Activated T-cell treated with anti-CD3 and anti-CD28 coated beads, Interleukin-2, amount 50 U/mL, for 24 hours (primary cell): ENCODE measurements at regions not wholly inside any gene's neighbourhood (a gene's known extent, or its start where the extent isn't known, plus 50 kb on each side); places are given as distances from the start of the nearest gene placed in this dataset.

Experiments
- DNase-seq: peaks from one replicate; pipeline ENCODE4 v3.0.0-alpha.2; 2020
- H3K27ac Mint-ChIP-seq: 2 replicates; pipeline ENCODE4 v1.8.0; 2020; ENCODE audit warnings: mild to moderate bottlenecking, mixed read lengths
- H3K27me3 Mint-ChIP-seq: 2 replicates; pipeline ENCODE4 v1.8.0; 2020; ENCODE audit warnings: mixed read lengths
- H3K36me3 Mint-ChIP-seq: 2 replicates; pipeline ENCODE4 v1.8.0; 2020; ENCODE audit warnings: low read depth, mixed read lengths
- H3K4me1 Mint-ChIP-seq: 2 replicates; pipeline ENCODE4 v1.8.0; 2020; ENCODE audit warnings: low read depth, mixed read lengths
- H3K4me3 Mint-ChIP-seq: 2 replicates; pipeline ENCODE4 v1.8.0; 2020; ENCODE audit warnings: mild to moderate bottlenecking, moderate library complexity, mixed read lengths
- H3K9me3 Mint-ChIP-seq: 2 replicates; pipeline ENCODE4 v1.8.0; 2020; ENCODE audit warnings: mixed read lengths

- H3K27ac Mint-ChIP-seq: no peak overlapping the region
- H3K36me3 Mint-ChIP-seq: no peaks in the 10 kb centered on the region
- H3K4me3 Mint-ChIP-seq: no peak overlapping the region
- H3K27me3 Mint-ChIP-seq: no peaks in the 10 kb centered on the region
- H3K4me1 Mint-ChIP-seq: no peaks in the 10 kb centered on the region
- no peak for DNase-seq
- H3K9me3 Mint-ChIP-seq: no peaks in the 10 kb centered on the region
Observed at GRCh38 chr18:56021136-56021808, 433.3 kb upstream of the TCF4 start.

GRCh38 chr18:56019908-56020307 lies 431.9 kb upstream of the TCF4 start:
- Mint-ChIP-seq H3K4me1 (no peaks in the 10 kb centered on the region), H3K27me3 (no peaks in the 10 kb centered on the region), H3K36me3 (no peaks in the 10 kb centered on the region), H3K27ac (no peak overlapping the region), H3K9me3 (no peaks in the 10 kb centered on the region), H3K4me3 (no peak overlapping the region)
- DNase-seq: no peak

GRCh38 chr18:56019156-56019555 lies 431.2 kb upstream of the TCF4 start:
- Mint-ChIP-seq H3K9me3 (no peaks in the 10 kb centered on the region), H3K36me3 (no peaks in the 10 kb centered on the region), H3K4me3 (no peak overlapping the region), H3K4me1 (no peaks in the 10 kb centered on the region), H3K27me3 (no peaks in the 10 kb centered on the region), H3K27ac (no peak overlapping the region)
- DNase-seq: no peak

- H3K27ac Mint-ChIP-seq: no peak overlapping the region
- no peak for DNase-seq
- H3K27me3 Mint-ChIP-seq: no peaks in the 10 kb centered on the region
- H3K4me1 Mint-ChIP-seq: no peaks in the 10 kb centered on the region
- H3K9me3 Mint-ChIP-seq: peaks cover 22% of the 10 kb centered on the region
- H3K4me3 Mint-ChIP-seq: no peak overlapping the region
- H3K36me3 Mint-ChIP-seq: no peaks in the 10 kb centered on the region
Observed at GRCh38 chr18:56009411-56009810, 421.4 kb upstream of the TCF4 start.

DNA sequence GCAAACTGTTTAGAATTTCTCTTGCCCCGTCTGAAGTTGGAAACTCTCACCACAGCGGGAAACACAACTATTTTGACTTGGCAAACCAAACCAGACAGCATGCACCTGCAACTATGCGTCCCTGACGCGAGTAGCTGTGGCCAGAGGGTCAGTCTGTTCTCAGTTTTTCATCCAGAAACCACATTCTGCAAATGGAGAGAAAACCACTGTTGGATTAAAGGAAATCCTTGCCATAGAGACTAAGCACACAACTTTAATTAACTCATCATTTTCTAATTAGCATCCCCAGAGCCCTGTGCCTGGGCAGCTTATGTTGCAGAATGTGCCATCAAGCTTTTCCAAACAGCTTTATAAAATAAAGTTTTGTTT lies 415.7 kb upstream of the TCF4 start:
- Mint-ChIP-seq H3K36me3 (no peaks in the 10 kb centered on the region), H3K27me3 (no peaks in the 10 kb centered on the region), H3K4me3 (no peak overlapping the region), H3K9me3 (peaks cover 2% of the 10 kb centered on the region), H3K27ac (no peak overlapping the region), H3K4me1 (no peaks in the 10 kb centered on the region)
- DNase-seq: no peak

DNA sequence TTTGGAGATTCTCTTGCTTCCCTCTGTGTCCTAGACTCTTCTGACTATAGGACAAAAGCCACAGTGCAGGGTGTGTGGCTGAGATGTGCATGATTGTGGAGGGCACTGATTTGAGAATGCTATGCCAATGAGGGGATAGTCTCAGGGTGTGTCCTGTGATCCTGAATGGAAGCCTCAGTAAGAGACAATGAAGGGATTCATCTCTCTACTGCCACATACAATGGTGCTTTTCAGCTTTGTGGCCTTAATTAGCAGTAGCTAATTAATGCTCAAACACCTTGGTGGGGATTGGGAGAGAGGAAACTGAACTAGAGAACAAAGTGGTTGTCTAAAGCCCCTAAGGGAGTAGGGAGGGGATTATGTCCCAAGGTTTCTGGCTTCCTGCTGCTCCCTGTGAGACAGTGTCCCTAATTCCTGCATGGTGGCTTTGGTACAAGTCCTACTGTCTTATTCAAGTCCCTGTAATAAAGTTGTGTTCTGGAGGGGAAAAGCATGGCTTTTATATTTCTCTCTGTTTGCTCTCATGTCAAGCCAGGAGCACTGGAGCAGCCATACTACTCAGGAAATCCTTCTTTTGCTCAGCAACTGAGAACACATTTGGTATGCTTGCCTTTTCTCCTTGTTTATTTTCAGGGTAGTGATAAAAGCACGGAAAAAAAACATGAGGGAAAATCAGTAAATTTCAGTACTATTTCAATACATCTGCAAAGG lies 415.2 kb upstream of the TCF4 start:
- no peaks in the 10 kb centered on the region for H3K4me1 Mint-ChIP-seq
- DNase-seq: no peak
- H3K9me3 Mint-ChIP-seq: peaks cover 2% of the 10 kb centered on the region
- H3K4me3 Mint-ChIP-seq: no peak overlapping the region
- no peaks in the 10 kb centered on the region for H3K27me3 Mint-ChIP-seq
- no peak overlapping the region for H3K27ac Mint-ChIP-seq
- H3K36me3 Mint-ChIP-seq: no peaks in the 10 kb centered on the region

- Mint-ChIP-seq H3K27ac (no peak overlapping the region), H3K36me3 (no peaks in the 10 kb centered on the region), H3K9me3 (peaks cover 2% of the 10 kb centered on the region), H3K4me3 (no peak overlapping the region), H3K4me1 (no peaks in the 10 kb centered on the region), H3K27me3 (no peaks in the 10 kb centered on the region)
- no peak for DNase-seq
Observed at GRCh38 chr18:56001576-56001975, 413.6 kb upstream of the TCF4 start.

DNA sequence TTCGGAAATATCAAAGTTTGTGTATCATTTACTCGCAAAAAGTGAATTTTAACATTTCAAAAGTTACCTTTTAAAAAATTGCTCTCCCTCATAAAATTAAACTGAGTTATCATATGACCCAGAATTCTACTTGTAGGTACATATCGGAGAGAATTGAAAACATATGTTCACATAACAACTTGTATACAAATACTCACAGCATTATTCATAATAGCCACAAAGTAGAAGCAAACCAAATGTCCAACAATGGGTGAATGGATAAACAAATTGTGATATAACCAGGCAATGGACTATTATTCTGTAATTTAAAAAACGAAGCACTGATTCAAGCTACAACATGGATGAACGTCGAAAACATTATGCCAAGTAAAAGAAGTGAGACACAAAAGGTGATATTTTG lies 412.0 kb upstream of the TCF4 start:
- Mint-ChIP-seq H3K9me3 (no peaks in the 10 kb centered on the region), H3K4me3 (no peak overlapping the region), H3K4me1 (no peaks in the 10 kb centered on the region), H3K27me3 (no peaks in the 10 kb centered on the region), H3K27ac (no peak overlapping the region), H3K36me3 (no peaks in the 10 kb centered on the region)
- DNase-seq: no peak

- DNase-seq: no peak
- Mint-ChIP-seq H3K9me3 (no peaks in the 10 kb centered on the region), H3K36me3 (no peaks in the 10 kb centered on the region)
Observed at GRCh38 chr18:55999641-56000040, 411.6 kb upstream of the TCF4 start.

GRCh38 chr18:55998801-55999385 lies 410.9 kb upstream of the TCF4 start:
- Mint-ChIP-seq H3K36me3 (no peaks in the 10 kb centered on the region), H3K4me3 (no peak overlapping the region), H3K9me3 (no peaks in the 10 kb centered on the region), H3K27ac (no peak overlapping the region), H3K4me1 (no peaks in the 10 kb centered on the region), H3K27me3 (no peaks in the 10 kb centered on the region)
- DNase-seq: no peak

More at GRCh38 chr18:55999641-56000040, 411.6 kb upstream of the TCF4 start:
- Mint-ChIP-seq H3K27me3 (no peaks in the 10 kb centered on the region), H3K27ac (no peak overlapping the region), H3K4me3 (no peak overlapping the region), H3K4me1 (no peaks in the 10 kb centered on the region)

DNA sequence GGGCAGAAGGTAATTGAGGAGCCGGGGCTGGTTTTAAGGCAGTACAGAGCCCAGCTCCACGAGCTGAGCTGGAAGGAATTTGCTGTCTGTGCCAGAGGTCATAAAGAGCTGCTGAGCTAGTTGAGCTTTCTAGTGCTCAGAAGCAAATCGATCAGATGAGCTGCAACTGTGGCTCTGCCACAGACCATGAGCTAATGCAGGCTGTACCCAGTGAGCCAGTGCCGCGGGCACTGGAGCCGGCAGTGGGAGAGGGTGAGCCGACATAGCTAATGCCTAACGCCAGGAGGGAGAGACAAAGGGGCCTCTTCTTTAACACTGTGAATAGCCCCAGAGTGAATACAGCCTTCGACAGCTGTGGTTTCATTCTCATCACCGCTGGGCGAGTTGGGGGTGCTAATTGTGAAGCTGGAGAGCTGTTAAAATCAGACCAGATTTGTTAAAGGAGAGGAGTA lies 410.1 kb upstream of the TCF4 start:
- H3K36me3 Mint-ChIP-seq: no peaks in the 10 kb centered on the region
- no peak overlapping the region for H3K27ac Mint-ChIP-seq
- H3K27me3 Mint-ChIP-seq: no peaks in the 10 kb centered on the region
- H3K4me3 Mint-ChIP-seq: no peak overlapping the region
- no peaks in the 10 kb centered on the region for H3K4me1 Mint-ChIP-seq
- H3K9me3 Mint-ChIP-seq: no peaks in the 10 kb centered on the region
- no peak for DNase-seq

DNA sequence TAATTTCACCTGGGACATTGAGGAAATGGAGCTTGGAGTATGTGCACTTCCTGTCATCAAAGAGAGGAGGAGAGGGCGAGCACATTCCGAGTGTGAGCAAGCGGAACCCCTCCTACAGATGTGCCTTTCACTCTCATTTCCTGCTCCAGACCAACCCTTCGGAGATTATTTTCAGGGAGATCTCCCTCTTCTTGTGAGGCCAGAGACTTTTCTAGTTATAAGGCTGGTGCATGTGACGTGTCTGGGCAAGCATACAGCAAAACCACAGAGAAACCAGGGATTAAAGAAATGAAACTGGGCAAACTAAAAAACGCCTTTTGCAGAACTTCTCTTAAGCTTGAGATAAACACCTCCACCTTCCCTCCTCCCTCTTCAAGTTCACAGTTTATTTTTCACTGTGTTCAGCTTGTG lies 409.2 kb upstream of the TCF4 start:
- Mint-ChIP-seq H3K36me3 (no peaks in the 10 kb centered on the region), H3K27ac (no peak overlapping the region), H3K4me1 (no peaks in the 10 kb centered on the region), H3K9me3 (no peaks in the 10 kb centered on the region), H3K27me3 (no peaks in the 10 kb centered on the region), H3K4me3 (no peak overlapping the region)
- no peak for DNase-seq

- no peak overlapping the region for H3K27ac Mint-ChIP-seq
- no peak overlapping the region for H3K4me3 Mint-ChIP-seq
- no peaks in the 10 kb centered on the region for H3K4me1 Mint-ChIP-seq
- no peak for DNase-seq
- H3K27me3 Mint-ChIP-seq: no peaks in the 10 kb centered on the region
- H3K9me3 Mint-ChIP-seq: no peaks in the 10 kb centered on the region
- no peaks in the 10 kb centered on the region for H3K36me3 Mint-ChIP-seq
Observed at GRCh38 chr18:55996717-55997116, 408.7 kb upstream of the TCF4 start.

DNA sequence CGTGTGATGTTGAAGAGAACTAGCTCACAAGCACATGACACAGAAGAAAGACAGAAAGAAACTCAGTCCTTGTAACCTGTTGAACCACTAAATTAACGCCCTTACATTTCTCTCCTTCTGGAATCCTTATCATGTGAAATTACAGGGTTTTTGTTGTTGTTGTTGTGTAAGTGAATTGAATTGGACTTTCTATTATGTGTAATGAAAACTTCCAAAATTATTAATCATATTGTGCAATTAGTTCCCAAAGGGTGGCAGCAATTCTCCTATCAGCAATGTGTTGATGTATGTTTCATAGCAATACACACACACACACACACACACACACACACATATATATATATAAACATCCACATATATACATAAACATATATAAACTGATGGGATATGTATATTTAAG lies 402.2 kb upstream of the TCF4 start:
- DNase-seq: no peak
- H3K36me3 Mint-ChIP-seq: no peaks in the 10 kb centered on the region
- no peak overlapping the region for H3K27ac Mint-ChIP-seq
- peaks cover 14% of the 10 kb centered on the region for H3K9me3 Mint-ChIP-seq
- H3K4me1 Mint-ChIP-seq: no peaks in the 10 kb centered on the region
- H3K27me3 Mint-ChIP-seq: no peaks in the 10 kb centered on the region
- H3K4me3 Mint-ChIP-seq: no peak overlapping the region

- peaks cover 20% of the 10 kb centered on the region for H3K9me3 Mint-ChIP-seq
- H3K27ac Mint-ChIP-seq: no peak overlapping the region
- no peaks in the 10 kb centered on the region for H3K36me3 Mint-ChIP-seq
- H3K4me3 Mint-ChIP-seq: no peak overlapping the region
- H3K27me3 Mint-ChIP-seq: no peaks in the 10 kb centered on the region
- DNase-seq: no peak
- H3K4me1 Mint-ChIP-seq: no peaks in the 10 kb centered on the region
Observed at GRCh38 chr18:55988537-55988936, 400.5 kb upstream of the TCF4 start.
